Stromal cell of bone marrow (primary cell): ENCODE measurements at regions not wholly inside any gene's neighbourhood (a gene's known extent, or its start where the extent isn't known, plus 50 kb on each side); places are given as distances from the start of the nearest gene placed in this dataset.

Source experiments
- DNase-seq: peaks from one replicate; pipeline ENCODE4 v3.0.0-alpha.2; 2012; ENCODE audit warnings: low read depth

GRCh38 chr3:104855702-104856101 lies 511.0 kb upstream of the ALCAM start:
- no peak for DNase-seq

- DNase-seq = no peak
Measured at GRCh38 chr3:104856741-104857140, 510.0 kb upstream of the ALCAM start.

GRCh38 chr3:104868291-104868690 lies 498.4 kb upstream of the ALCAM start:
- DNase-seq = no peak

- DNase-seq = no peak
Measured at GRCh38 chr3:104870276-104870675, 496.4 kb upstream of the ALCAM start.

GRCh38 chr3:104873331-104873730 lies 493.4 kb upstream of the ALCAM start:
- peak; percentile 58 for DNase-seq

GRCh38 chr3:104878395-104878794 lies 488.3 kb upstream of the ALCAM start:
- DNase-seq = no peak

- no peak for DNase-seq
Measured at GRCh38 chr3:104879919-104880318, 486.8 kb upstream of the ALCAM start.

- no peak for DNase-seq
Measured at GRCh38 chr3:104885214-104885814, 481.4 kb upstream of the ALCAM start.

- no peak for DNase-seq
Measured at GRCh38 chr3:104886220-104886995, 480.3 kb upstream of the ALCAM start.

GRCh38 chr3:104887069-104887468 lies 479.6 kb upstream of the ALCAM start:
- DNase-seq = no peak

GRCh38 chr3:104887619-104888018 lies 479.1 kb upstream of the ALCAM start:
- DNase-seq = no peak

GRCh38 chr3:104892044-104892443 lies 474.7 kb upstream of the ALCAM start:
- no peak for DNase-seq

GRCh38 chr3:104896624-104897023 lies 470.1 kb upstream of the ALCAM start:
- no peak for DNase-seq

GRCh38 chr3:104901396-104901795 lies 465.3 kb upstream of the ALCAM start:
- no peak for DNase-seq

GRCh38 chr3:104903064-104903463 lies 463.6 kb upstream of the ALCAM start:
- DNase-seq = no peak

GRCh38 chr3:104906001-104906639 lies 460.6 kb upstream of the ALCAM start:
- DNase-seq = no peak

- peak; percentile 66 for DNase-seq
Measured at GRCh38 chr3:104907507-104907906, 459.2 kb upstream of the ALCAM start.

- no peak for DNase-seq
Measured at GRCh38 chr3:104908761-104909160, 457.9 kb upstream of the ALCAM start.

- no peak for DNase-seq
Measured at GRCh38 chr3:104909198-104909597, 457.5 kb upstream of the ALCAM start.

- no peak for DNase-seq
Measured at GRCh38 chr3:104909721-104910120, 457.0 kb upstream of the ALCAM start.

- no peak for DNase-seq
Measured at GRCh38 chr3:104911376-104911775, 455.3 kb upstream of the ALCAM start.

GRCh38 chr3:104916971-104917370 lies 449.7 kb upstream of the ALCAM start:
- no peak for DNase-seq

GRCh38 chr3:104920512-104920911 lies 446.2 kb upstream of the ALCAM start:
- DNase-seq = no peak
